ENCODE measurements at regions not wholly inside any gene's neighbourhood (a gene's known extent, or its start where the extent isn't known, plus 50 kb on each side); places are given as distances from the start of the nearest gene placed in this dataset.
"Not testable (repeated sequence)": the region's sequence is repeated elsewhere in the genome, so short reads cannot be mapped to it uniquely, and the experiment has no call there.

- no peak for DNase-seq (ENCODE audit: low spot score)
Observed at GRCh38 chr6:163867518-163868292, 453.2 kb downstream of the QKI start.

DNA sequence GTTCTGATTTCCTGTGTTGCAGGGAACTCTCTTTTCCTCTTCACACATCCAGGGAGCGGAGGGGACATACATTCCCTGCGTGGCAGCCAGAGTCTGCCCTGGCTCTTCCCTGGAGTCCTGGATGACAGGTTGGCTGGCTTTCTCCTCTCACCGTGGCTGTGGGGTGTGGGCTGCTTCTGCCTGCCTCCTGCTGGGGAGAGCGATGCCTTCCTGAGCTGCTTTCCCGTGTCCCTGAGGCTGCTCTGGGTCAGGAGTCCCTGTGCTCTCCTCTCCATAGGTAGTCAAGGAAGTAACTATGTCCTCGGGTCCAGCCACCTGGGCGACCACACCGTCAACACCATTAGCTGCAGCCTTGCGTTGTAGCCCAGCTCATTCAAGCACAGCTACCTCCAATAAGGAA lies 451.7 kb downstream of the QKI start:
- DNase-seq (ENCODE audit: low spot score): no peak

DNA sequence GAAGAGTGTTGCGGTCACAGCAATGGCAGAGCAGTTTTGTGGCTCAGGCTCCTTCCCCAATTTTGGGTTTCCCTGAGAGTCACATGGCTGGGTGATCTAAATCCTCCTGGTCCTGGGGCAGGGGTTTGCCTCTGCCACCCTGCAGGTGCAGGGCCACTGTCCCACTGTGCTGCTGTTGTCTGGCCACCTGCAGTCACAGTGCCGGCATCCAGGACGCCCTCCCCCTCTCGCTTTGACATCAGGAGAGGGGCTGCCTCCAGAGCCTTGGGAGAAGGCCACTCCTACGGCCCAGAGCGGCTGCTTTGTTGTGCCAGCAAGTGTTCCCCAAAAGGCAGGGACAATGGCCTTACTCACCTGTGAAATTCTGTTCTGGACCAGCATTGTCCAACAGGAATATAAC lies 449.0 kb downstream of the QKI start:
- DNase-seq (ENCODE audit: low spot score): no peak

- no peak for DNase-seq (ENCODE audit: low spot score)
Observed at GRCh38 chr6:163862701-163863100, 448.2 kb downstream of the QKI start.

- DNase-seq (ENCODE audit: low spot score): no peak
Observed at GRCh38 chr6:163861627-163862026, 447.1 kb downstream of the QKI start.

GRCh38 chr6:163860287-163861081 lies 446.0 kb downstream of the QKI start:
- no peak for DNase-seq (ENCODE audit: low spot score)

DNA sequence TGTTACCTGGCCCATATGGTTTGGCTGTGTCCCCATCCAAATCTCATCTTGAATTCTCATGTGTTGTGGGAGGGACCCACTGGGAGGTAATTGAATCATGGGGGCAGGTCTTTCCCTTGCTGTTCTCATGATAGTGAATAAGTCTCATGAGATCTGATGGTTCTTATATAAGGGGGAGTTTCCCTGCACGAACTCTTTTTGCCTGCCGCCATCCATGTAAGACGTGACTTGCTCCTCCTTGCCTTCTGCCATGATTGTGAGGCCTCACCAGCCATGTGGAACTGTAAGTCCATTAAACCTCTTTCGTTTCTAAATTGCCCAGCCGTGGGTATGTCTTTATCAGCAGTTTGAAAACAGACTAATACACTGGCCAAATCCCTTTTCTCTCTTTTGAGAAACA lies 444.4 kb downstream of the QKI start:
- DNase-seq (ENCODE audit: low spot score): not testable (repeated sequence)

GRCh38 chr6:163857421-163857820 lies 442.9 kb downstream of the QKI start:
- DNase-seq (ENCODE audit: low spot score): no peak

GRCh38 chr6:163850874-163851273 lies 436.4 kb downstream of the QKI start:
- DNase-seq (ENCODE audit: low spot score): no peak

DNA sequence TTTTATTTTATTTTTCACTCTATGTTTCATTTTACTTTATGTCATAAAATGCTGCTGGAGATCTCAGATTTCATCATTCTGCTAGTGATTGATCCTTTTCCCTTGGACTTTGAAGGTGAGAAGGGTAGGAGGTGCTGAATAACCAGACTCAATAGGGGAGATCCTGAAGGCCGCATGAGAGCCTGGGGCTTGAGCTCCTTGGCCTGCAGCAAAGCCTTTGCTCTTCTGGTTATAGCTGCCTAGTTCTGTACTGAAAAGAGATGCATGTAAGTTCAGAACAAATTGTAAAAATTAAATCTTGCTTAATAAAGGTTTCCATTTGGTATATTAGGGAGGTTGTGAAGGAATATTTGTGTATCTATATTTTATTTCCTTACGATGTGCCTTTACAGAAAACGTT lies 430.2 kb downstream of the QKI start:
- DNase-seq (ENCODE audit: low spot score): no peak

GRCh38 chr6:163844357-163844756 lies 429.8 kb downstream of the QKI start:
- no peak for DNase-seq (ENCODE audit: low spot score)

GRCh38 chr6:163843218-163843617 lies 428.7 kb downstream of the QKI start:
- DNase-seq (ENCODE audit: low spot score): no peak

- DNase-seq (ENCODE audit: low spot score): no peak
Observed at GRCh38 chr6:163842467-163842866, 427.9 kb downstream of the QKI start.

GRCh38 chr6:163841733-163842132 lies 427.2 kb downstream of the QKI start:
- DNase-seq (ENCODE audit: low spot score): no peak

- no peak for DNase-seq (ENCODE audit: low spot score)
Observed at GRCh38 chr6:163841326-163841725, 426.8 kb downstream of the QKI start.

DNA sequence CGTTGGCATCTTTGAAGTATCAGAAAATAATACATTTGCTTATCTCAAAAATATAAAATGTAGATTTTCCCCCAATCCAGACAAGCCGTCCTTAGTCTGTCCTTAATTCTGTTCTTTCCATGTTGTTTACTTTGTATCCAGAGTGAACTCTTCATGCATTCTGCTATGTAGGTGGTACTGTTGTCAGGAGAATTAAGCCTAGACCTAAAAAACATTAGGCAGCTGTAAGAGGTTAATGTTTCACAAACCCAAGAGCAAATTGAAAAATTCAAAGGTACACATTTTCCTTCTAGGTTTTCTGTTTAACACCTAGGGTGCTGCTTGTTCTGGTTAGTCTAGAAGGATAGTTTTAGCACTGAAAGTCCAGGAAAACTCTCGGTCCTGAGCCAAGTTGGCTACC lies 426.4 kb downstream of the QKI start:
- no peak for DNase-seq (ENCODE audit: low spot score)

DNA sequence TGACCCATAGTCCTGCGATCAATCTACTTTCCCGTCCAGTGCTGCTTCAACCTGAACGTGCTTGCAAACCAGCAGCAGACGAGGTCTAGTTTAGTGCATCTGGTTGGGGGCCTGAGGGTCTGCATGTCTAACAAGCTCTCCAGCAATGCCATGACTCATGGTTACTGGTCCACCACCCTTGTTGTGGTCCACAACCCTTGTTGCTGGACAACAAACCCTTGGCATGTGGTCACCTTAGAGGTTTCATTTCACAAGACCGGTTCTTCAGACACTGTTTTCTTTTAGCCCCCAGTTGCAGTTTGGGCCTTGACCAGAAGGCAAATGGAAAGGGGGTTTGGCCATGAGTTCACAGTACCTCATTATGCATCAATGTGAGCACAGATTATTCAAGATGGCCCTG lies 424.8 kb downstream of the QKI start:
- DNase-seq (ENCODE audit: low spot score): no peak

GRCh38 chr6:163837691-163838431 lies 423.3 kb downstream of the QKI start:
- DNase-seq (ENCODE audit: low spot score): no peak

- no peak for DNase-seq (ENCODE audit: low spot score)
Observed at GRCh38 chr6:163836876-163837690, 422.6 kb downstream of the QKI start.

DNA sequence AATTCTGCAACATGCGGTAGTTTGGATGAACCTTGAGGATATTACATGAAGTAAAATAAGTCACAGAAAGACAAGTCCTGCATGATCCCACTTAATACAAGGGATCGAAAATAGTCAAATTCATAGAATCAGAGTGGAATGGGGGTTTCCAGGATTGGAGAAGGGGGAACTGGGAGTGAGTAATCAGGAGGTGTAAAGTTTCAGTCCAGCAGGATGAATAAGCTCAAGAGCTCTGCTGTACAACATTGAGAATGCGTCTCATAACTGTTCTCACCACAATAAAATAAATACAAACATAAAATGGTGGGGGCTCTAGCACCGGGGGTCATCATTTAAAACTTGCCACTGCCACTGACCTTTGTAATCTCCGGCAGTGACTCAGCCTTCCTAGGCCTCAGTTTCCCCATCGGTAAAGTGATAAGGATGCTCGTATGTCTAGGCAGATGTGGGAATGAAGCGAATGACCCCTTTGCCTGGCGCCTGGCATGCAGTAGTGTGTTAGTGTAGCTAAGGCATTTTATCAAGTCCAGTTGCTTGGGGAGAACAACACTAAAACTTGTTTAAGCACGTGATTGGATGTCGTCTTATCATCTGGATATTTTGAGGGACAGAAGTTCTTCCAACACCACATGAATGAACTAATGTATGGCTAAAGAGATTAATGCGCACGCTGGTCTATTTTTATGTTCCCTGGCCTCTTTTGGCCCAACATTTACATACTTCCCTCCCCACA lies 421.1 kb downstream of the QKI start:
- no peak for DNase-seq (ENCODE audit: low spot score)
